ENCODE measurements at regions not wholly inside any gene's neighbourhood (a gene's known extent, or its start where the extent isn't known, plus 50 kb on each side); places are given as distances from the start of the nearest gene placed in this dataset.

- TF ChIP-seq CTCF (IDR thresholded peaks at IDR 0.05; ENCODE audit: low read length) (no peak), EZH2 (IDR thresholded peaks at IDR 0.05; ENCODE audit: borderline replicate concordance, low read length) (no peak)
Observed at GRCh38 chr18:41659438-41660130, 295.4 kb upstream of the PIK3C3 start.
